GM19468 (cell line): ENCODE measurements at regions not wholly inside any gene's neighbourhood (a gene's known extent, or its start where the extent isn't known, plus 50 kb on each side); places are given as distances from the start of the nearest gene placed in this dataset.

Experiments used
- ATAC-seq: cut with Tn5 transposase; IDR thresholded peaks from one replicate; pipeline ENCODE4 v1.9.1; 2021; ENCODE audit warnings: mild to moderate bottlenecking, moderate library complexity, moderate number of reproducible peaks; ENCODE audit not compliant: unreplicated experiment; ENCODE audit errors: extremely low read depth

DNA sequence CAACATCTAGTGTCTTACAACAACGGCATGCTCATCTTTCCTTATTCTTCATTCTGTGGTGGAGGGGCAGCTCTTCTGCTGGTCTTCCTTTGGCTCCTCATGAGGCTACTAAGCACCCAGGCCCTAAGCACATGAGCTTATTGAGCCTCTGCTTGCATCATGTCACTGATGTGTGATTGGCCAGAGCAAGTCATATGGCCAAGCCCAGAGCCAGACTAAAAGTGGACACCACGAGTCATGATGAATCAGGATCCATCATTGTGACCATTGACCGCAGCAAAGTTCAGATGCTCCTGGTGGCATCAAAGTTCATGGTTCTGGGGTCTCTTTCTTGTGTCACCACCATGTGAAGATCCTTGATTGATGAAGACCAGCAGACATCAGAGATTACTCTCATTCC lies 192.0 kb upstream of the FOXA2 start:
- ATAC-seq = no peak

DNA sequence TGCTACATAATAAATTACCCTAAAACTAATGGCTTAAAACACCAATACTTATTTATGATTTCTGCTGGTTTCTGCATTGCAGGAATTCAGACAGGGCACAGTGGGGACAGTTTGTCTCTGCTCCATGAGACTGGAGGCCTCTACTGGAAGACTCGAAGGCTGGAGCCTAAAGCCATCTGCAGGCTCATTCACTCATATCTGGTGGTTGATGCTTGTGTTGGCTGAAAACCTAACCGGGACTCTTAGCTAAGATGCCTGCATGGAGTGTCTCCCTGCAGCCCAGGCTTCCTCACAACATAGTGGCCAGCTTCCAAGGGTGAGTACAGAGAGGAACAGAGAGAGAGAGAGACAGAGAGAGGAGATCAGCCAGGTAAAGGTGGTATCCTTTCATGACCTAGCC lies 195.5 kb upstream of the FOXA2 start:
- ATAC-seq = no peak

DNA sequence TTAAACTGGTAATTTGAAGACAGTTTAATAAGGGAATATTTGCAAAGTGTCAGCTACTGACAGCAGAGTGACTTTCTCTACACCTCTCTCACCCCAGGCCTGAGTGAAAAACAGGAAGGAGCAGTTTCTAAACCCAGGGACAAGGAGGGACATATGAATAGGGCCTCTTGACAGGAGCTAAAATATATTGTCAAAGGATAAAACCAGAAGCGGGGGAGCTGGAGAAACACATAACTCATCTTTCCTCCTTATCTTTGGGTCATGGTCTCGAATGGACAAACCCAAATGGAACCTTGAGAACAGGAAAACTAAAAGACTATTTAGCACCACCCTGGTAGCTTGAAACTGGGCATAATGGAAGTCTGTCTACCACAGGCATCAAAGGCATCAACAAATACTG lies 197.5 kb upstream of the FOXA2 start:
- no peak for ATAC-seq

DNA sequence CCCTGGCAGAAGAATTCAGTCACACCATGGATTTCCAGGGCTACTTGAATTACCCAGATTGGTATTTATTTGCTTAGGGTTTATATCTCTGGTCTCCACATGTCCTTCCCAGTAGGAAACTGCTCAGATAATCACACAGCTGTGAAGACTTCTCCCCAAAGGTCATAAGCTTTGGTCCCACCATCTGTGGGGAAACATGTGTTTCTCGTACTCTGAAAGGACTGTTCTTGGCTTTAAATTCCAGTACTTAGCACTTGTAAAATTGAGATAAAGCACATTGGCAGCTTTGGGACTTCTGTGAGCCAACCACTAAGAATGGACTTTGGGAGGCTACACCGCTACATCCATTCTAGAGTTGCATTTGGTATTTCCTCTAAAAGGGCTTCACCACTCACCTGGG lies 205.3 kb upstream of the FOXA2 start:
- ATAC-seq = no peak

DNA sequence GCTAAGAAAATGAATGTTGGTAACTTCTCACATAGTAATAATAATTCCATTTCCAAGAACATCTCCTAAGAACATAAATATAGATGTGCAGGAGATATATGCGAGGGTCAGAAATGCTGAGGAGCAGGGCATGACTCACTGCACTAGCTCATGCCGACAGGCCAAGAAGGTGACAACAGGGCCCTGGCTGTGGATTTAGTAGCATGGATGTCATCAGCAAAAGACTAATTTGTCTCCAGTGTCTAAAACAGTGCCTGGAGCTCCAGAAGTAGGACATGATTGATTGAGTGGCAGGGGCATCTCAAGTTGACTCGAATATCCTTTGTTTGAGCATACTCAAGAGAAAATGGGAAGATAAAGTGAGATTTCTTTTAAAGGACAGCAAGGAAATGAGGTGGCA lies 207.0 kb upstream of the FOXA2 start:
- ATAC-seq = no peak

DNA sequence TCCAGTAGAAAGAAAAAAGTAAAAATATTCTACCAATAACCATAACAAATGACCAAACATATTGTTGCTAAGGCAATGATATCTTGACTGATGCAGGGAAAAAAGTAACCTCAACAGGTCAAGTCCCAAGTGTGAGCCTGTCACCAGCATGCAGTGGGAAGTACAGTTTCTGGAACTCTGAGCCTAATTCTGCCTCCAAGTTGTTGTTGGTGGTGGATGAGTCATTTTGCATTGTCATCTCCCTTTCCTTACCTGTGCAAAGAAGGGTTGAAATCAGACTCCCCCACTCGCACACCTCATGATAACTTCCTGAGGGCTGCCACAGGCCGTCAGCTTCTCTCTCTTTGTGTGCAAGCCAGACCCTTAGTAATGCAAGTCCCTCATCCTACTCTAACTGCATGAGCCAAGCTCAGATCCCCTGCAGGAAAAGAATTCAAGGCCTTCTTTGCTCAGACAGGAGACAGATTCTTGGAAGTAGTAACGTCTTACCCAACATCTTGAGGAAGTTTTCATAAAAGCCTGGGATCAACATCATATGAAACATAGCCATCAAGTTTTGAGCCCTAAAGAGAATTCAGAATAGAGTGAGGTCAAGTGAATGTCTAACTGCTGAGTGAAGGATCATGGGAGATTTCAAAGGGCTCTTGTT lies 207.6 kb upstream of the FOXA2 start:
- no peak for ATAC-seq

DNA sequence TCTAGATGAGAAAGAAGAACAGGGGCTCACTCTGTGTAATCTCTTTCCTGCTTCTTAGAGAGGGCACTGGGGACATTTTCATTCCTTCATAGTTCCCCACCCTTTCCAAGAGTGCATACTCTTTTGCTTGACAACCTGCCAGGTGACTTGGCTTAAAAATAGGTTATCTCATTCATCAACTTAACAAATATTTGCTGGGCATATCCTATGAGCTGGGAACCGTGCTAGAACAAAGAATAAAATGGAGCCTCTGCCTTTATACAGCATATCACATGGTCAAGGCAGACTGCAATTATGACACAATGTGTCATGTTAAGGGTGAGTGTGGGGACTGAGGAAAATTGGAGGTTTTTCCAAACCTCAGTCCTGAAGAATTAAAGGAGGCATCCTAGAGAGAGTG lies 209.8 kb upstream of the FOXA2 start:
- ATAC-seq = no peak

DNA sequence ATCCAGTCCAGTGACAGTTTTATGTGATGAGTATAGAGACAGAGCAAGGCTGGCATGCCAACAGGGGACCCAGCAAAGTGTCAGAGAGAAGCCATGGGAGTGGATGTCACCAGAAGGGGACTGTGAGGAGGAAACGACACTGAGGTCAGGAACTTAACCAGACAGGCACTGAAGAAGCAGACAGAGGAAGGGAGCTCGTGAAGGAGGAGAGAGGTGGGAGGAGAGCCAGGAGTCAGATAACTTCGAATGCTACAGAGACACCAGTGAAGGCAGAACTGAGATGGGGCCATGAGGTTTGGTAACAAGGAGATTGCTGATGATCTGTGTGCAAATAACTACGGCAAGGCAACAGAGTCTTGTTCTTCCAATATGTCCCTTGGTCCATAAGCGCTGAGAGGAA lies 211.1 kb upstream of the FOXA2 start:
- no peak for ATAC-seq

DNA sequence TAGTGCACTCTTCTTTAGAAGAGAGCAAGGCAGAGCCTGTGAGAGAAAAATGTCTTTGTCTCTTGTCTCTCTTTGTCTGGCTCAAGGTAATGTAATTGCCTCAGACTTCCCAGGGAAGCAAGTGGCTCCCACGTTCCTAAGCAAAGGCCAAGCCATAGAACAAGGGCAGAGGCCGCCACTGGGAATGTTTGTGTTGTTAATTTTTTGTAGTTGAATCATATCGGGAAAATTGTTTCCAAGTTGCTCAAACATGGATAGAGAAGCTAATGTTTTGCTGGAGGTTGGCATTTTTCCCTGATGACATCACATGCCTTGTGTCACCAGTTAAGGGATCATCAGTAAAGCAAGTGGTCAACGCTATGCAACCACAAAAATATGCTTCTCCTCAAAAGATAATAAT lies 211.5 kb upstream of the FOXA2 start:
- ATAC-seq = no peak

DNA sequence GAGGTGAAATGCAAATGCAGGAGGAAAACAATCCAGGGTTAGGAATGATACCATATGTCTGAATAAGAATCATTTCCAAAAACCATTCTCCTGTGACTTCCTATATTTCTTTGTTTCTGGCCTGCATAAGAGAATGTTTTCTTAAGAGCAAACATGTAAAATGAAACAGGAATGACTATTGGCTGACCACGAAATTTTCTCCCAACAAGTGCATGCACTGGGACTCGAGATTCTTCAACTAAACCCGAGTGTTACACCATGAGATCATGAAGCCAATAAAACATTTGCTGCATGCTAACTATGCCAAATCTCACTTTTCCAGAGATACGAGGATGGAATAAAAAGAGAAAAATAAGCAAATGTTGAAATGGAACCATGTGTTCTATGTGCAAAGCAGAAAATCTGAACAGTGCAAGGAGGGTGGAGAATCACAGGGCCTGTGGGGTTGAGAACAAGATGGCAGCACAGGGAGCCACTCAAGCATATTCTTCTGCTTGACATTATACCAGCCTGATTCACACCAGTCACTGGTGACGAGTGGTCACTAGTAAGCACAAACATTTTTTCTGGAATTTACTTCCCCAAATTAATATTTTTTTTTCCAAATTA lies 212.2 kb upstream of the FOXA2 start:
- ATAC-seq = no peak

DNA sequence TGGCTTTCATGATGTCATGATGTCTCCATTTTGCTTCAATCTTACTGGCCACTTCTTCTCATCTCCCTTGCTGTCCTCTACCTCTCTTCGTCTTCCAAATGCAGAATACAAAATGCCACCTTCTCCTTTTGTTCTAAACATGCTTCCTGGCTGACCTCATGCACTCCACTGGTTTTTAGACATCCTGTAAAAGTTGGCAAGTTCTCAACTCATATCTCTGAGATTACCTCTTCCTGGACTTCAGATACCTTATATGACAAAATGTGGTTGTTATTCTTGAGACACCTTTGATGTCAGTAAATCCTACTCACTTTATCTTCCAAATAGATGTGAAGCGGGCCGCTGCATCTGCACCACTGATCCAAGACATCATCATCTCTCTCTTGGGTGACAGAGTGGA lies 212.7 kb upstream of the FOXA2 start:
- ATAC-seq = no peak

DNA sequence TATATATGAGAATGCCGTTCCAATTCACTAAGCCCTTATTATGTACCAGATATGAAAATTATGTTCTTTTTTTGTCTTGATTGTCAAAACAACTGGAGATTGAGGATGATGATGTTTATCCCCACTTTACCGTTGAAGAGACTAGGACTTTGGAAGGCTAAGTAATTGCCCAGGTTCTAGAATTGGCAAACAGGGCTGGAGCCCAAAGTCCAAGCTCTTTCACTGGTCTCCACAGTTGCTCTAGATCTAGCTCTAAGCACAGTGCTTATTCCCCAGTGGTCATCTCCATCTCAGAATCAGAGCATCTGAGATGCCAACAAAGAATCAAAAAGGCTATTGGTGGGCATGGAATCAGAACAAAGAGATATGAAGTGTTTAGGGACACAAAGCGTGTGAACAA lies 215.3 kb upstream of the FOXA2 start:
- no peak for ATAC-seq

DNA sequence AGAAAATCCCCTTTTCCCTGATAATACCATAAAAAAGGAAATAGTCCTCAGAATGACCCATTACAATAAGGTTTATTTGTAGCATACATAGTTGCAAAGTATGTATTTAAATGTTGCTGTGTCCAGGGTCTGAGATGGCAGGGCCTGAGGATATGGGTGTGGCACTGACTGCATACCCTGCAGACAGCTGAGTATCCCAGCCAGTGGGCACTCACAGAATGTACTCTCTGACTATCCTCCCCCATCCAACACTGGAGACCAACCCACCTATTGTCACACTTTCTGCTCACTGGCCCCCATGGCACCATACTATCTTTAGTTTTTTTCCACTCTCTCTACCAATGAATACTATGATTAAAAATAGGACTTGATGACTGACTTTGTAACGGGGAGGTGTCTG lies 215.8 kb upstream of the FOXA2 start:
- no peak for ATAC-seq

DNA sequence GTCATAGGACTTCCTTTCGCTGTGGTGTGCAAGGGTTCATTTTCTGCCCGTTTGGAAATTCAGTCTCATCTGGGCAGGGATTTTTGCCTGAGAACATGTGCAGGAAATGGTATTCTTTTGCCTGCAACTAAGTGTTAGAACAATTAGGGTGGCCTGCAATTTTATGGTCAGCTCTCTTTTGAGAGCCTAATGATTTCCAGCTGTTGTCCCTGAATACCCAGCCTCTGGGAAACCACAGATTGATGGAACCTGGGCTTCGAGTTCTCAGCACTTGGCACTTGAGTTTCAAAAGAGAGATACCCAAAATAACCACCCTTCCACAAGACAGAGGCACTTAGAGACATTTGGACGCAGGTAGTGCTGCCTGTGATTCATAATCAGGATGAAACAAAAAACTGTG lies 217.2 kb upstream of the FOXA2 start:
- no peak for ATAC-seq

DNA sequence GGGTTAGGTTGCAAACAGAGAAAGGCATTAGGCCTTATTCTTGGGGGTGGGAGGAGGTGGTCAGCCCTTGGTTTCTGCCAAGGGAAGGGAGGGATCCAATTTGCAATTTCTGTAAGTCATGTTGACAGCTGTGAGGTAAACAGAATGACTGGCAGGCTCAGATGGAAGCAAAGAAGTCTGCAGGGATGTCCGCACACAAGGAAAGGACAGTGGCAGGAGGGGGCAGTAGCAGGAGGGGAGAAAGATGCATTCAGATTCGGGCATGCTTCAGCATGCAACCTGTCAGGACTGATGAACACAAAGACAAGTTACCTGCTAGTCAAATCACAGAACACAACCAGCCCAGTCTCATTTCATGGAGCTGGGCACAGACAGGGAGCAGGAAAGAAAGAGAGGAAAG lies 217.9 kb upstream of the FOXA2 start:
- no peak for ATAC-seq

DNA sequence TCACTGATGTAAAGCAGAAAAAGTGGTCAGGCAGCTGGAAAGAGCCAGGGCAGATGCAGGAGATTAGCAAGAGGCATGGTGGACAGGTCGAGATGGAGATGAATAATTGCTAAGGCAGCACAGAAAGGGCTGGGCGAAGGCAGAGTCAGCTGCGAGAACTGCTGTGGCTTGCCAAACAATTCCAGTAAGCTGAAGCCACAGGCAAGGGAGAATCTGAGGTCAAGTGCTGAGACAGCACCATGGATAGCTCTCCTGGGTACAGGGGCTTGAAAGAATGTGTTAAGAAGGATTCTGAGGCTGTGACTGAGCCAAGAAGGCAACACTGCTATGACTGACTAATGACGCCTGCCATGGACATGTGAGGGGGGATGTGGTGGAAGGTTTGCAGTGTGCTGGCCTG lies 220.8 kb upstream of the FOXA2 start:
- no peak for ATAC-seq

DNA sequence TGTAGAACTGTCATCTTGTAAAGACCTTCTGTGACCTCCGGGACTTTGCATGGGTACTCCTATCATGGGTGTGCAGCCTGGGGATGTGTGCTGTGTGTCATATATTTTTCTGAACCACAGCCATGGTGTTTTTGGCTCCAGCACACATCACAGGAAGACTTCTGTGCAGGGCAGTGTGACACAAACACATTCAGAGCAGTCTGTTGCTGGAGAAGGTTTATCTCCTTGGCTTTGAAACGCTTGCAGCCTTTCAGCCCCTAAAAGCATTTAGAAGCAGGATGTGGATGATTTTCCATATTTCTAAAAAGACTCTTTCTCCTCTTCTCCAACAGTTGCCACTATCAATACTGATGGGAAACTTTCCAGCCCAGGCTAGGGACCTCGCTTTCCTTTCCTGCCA lies 221.6 kb upstream of the FOXA2 start:
- ATAC-seq = no peak

DNA sequence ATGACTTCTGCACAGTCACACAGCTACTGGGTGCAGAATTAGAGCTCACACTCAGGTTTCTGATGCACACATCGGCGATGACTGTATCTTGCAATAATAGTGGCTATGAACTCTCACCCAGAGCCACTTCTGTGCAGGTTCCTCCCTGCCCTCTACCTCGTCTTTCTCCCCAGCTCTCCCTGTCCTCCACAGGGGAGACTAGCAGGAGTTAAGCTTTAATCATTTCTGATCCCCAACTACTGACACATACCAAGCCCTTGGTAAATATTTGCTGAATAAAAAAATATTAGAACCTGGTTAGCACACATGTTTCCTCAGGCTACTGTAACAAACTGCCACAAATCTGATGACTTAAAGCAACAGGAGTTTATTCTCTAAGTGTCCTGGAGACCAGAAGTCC lies 222.7 kb upstream of the FOXA2 start:
- ATAC-seq = no peak

DNA sequence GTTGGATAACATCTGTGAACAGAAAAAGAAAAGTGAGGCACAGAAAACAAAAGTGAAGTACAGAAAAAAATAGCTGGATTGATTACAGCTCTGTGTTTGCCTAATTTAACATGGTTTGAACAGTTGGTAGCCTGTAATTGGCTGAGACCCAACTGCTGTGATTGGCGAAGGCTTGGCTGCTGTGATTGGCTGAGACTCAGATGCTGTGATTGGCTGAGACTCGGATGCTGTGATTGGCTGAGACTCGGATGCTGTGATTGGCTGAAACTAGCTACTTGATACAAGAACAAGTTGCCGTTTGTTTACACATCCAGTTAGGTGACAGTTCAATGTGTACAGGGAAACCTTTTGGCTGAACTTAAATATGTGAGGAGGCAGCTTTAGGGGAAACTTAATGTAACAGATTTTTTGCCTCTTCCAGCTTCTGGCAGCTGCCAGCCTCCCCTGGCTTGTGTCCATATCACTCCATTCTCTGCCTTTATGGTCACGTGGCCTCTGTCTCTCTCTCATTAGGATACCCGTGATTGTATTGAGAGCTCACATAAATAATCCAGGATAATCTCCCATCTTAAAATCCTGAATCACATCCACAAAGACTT lies 223.4 kb upstream of the FOXA2 start:
- no peak for ATAC-seq

DNA sequence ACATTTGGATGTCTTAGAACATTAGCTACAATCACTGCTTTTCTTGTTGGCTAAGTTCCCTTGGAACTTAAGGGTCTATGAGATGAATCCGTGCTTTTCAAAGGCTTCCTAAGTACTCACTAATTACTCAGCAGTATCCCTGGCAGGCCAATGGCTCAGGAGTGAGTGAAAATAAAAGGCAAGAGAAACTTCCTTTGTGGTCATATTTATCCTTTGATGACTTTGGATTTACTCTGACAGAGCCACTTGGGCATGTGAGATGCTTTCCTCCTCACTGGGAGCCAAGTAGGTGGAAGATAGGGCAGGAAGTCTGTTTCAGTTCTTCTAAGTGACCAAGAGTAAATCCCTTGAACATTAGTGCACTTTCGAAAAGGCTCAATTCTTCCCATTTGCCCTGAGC lies 224.3 kb upstream of the FOXA2 start:
- ATAC-seq = no peak

DNA sequence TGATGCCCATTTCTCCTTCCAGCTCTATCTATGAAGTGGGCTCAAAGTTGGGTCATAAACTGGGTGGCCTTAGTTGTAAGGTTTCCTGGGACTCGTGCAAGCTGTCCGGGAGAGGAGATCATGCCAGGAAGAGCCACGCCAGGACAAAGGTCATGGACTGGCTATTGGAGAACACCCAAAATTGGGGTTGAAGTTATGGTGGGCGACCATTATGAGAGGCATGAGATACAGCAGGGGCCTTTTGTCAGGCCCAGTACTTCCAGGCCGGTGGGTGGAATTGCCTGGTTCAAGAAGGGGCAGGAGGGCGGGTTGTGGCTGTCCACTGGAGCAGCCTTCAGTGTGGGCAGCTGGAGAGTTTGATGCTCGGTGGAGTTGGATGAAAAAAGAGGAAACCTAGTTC lies 225.1 kb upstream of the SSTR4 start:
- ATAC-seq = no peak
